HG02981 (cell line): ENCODE measurements at regions not wholly inside any gene's neighbourhood (a gene's known extent, or its start where the extent isn't known, plus 50 kb on each side); places are given as distances from the start of the nearest gene placed in this dataset.

Experiments
- ATAC-seq: cut with Tn5 transposase; IDR thresholded peaks from one replicate; pipeline ENCODE4 v1.9.1; 2021; ENCODE audit warnings: mild to moderate bottlenecking, moderate library complexity; ENCODE audit not compliant: unreplicated experiment

- no peak for ATAC-seq
Observed at GRCh38 chr18:8962855-8963635, 139.5 kb upstream of the NDUFV2 start.

GRCh38 chr18:8963876-8964275 is 138.6 kb upstream of the NDUFV2 start:
- ATAC-seq = no peak

- no peak for ATAC-seq
Observed at GRCh38 chr18:8965398-8965797, 137.1 kb upstream of the NDUFV2 start.

GRCh38 chr18:8966821-8967220 is 135.7 kb upstream of the NDUFV2 start:
- ATAC-seq = no peak

- ATAC-seq = no peak
Observed at GRCh38 chr18:8967573-8967972, 134.9 kb upstream of the NDUFV2 start.

- ATAC-seq = no peak
Observed at GRCh38 chr18:8969639-8970390, 132.7 kb upstream of the NDUFV2 start.

GRCh38 chr18:8970843-8971242 is 131.7 kb upstream of the NDUFV2 start:
- no peak for ATAC-seq

- no peak for ATAC-seq
Observed at GRCh38 chr18:8972116-8972515, 130.4 kb upstream of the NDUFV2 start.

- ATAC-seq = no peak
Observed at GRCh38 chr18:8974279-8974678, 128.2 kb upstream of the NDUFV2 start.

GRCh38 chr18:8974696-8975095 is 127.8 kb upstream of the NDUFV2 start:
- no peak for ATAC-seq

- no peak for ATAC-seq
Observed at GRCh38 chr18:8975624-8976023, 126.9 kb upstream of the NDUFV2 start.

GRCh38 chr18:8976606-8977005 is 125.9 kb upstream of the NDUFV2 start:
- ATAC-seq = no peak

GRCh38 chr18:8977166-8977565 is 125.3 kb upstream of the NDUFV2 start:
- ATAC-seq = no peak

GRCh38 chr18:8977701-8978100 is 124.8 kb upstream of the NDUFV2 start:
- ATAC-seq = no peak

GRCh38 chr18:8978394-8978793 is 124.1 kb upstream of the NDUFV2 start:
- no peak for ATAC-seq

- ATAC-seq = no peak
Observed at GRCh38 chr18:8979258-8979988, 123.1 kb upstream of the NDUFV2 start.

GRCh38 chr18:8980496-8980895 is 122.0 kb upstream of the NDUFV2 start:
- no peak for ATAC-seq

GRCh38 chr18:8980918-8981317 is 121.6 kb upstream of the NDUFV2 start:
- ATAC-seq = no peak

GRCh38 chr18:8982416-8983183 is 119.9 kb upstream of the NDUFV2 start:
- ATAC-seq = no peak

GRCh38 chr18:8983195-8983594 is 119.3 kb upstream of the NDUFV2 start:
- no peak for ATAC-seq

- no peak for ATAC-seq
Observed at GRCh38 chr18:8984131-8984721, 118.3 kb upstream of the NDUFV2 start.
